Lung (tissue), 11 donors: ENCODE measurements at regions not wholly inside any gene's neighbourhood (a gene's known extent, or its start where the extent isn't known, plus 50 kb on each side); places are given as distances from the start of the nearest gene placed in this dataset.

Experiments used
- ATAC-seq: fragments of 200-7000 bp; cut with Tn5 transposase; one replicate; pipeline ENCODE4 v1.9.1; 2020; ENCODE audit warnings: moderate number of reproducible peaks; ENCODE audit not compliant: insufficient read depth, low FRiP score
- DNase-seq, 3 donors: peaks; one replicate each; pipeline ENCODE4 v3.0.0-alpha.2; 2013 to 2017
- H3K27ac ChIP-seq, 2 donors: one replicate each; pipeline ENCODE4 v1.5.1; 2013; ENCODE audit warnings: mild to moderate bottlenecking in 2 of 2, moderate library complexity in 2 of 2, control low read depth in 1 of 2, inconsistent platforms in 1 of 2, low read depth in 1 of 2, low read length in 1 of 2
- H3K27me3 ChIP-seq, 3 donors: one replicate each; pipeline ENCODE4 v1.5.1; 2013; ENCODE audit warnings: low read length in 2 of 3; ENCODE audit not compliant: control insufficient read depth in 3 of 3, insufficient read depth in 3 of 3
- H3K36me3 ChIP-seq, 4 donors: one replicate each; pipeline ENCODE4 v1.5.1; 2013; ENCODE audit warnings: low read length in 4 of 4, mild to moderate bottlenecking in 1 of 4, moderate library complexity in 1 of 4; ENCODE audit not compliant: control insufficient read depth in 4 of 4, insufficient read depth in 4 of 4
- H3K4me1 ChIP-seq, 5 donors: one replicate each; pipeline ENCODE4 v1.5.1; 2013; ENCODE audit warnings: low read length in 5 of 5, mild to moderate bottlenecking in 2 of 5, moderate library complexity in 1 of 5; ENCODE audit not compliant: control insufficient read depth in 5 of 5, insufficient read depth in 5 of 5
- H3K4me3 ChIP-seq: one replicate; pipeline ENCODE4 v1.5.1; 2013; ENCODE audit warnings: mild to moderate bottlenecking, control low read depth, moderate library complexity
- H3K9ac ChIP-seq, 2 donors: one replicate each; pipeline ENCODE4 v1.5.1; 2013; ENCODE audit warnings: low read length in 2 of 2, control low read depth in 1 of 2; ENCODE audit not compliant: insufficient read depth in 1 of 2
- H3K9me3 ChIP-seq, 4 donors: one replicate each; pipeline ENCODE4 v1.5.1; 2013; ENCODE audit warnings: low read length in 3 of 4, mild to moderate bottlenecking in 1 of 4, moderate library complexity in 1 of 4; ENCODE audit not compliant: control insufficient read depth in 4 of 4, insufficient read depth in 3 of 4
- CTCF ChIP-seq: IDR thresholded peaks from 2 replicates; pipeline ENCODE4 v1.5.1; 2012; ENCODE audit warnings: mild to moderate bottlenecking; ENCODE audit errors: control extremely low read depth, extremely low read depth
- WGBS, 2 donors: extraction: QIAGEN DNeasy Blood & Tissue Kit; methylation state at CpG; one replicate each; pipeline ENCODE4 v1.1.7; 2013; 5-methylcytosine and 5-hydroxymethylcytosine counted together
- donor health status: control.
- donor health status: control.
- donor health status: Bipolar disorder and iron deficiency.
- donor health status: healthy.
- donor health status: DM: yes; HTN: yes; CAD: no.

- Histone ChIP-seq H3K27ac (no peak overlapping the region), H3K36me3 (no peaks in the 10 kb centered on the region), H3K4me3 (no peak overlapping the region), H3K9me3 (no peaks in the 10 kb centered on the region), H3K4me1 (peaks cover 0 to 10% (median 4%) of the 10 kb centered on the region in 5 donors), H3K27me3 (no peaks in the 10 kb centered on the region), H3K9ac (no peak overlapping the region)
- WGBS, 2 donors, result 6 to 11% methylated on average over 2 of the region's 2 CpGs
- DNase-seq (peak in 2 of 3 donors; percentile 22 to 49), ATAC-seq (no peak)
- no peak for TF ChIP-seq CTCF
Observed at GRCh38 chr11:109971184-109971523, 122.0 kb upstream of the ZC3H12C start.

- ATAC-seq (peak; percentile 41), DNase-seq (peak in 1 of 3 donors; percentile 23)
- Histone ChIP-seq H3K27me3 (no peaks in the 10 kb centered on the region), H3K4me3 (no peak overlapping the region), H3K9me3 (no peaks in the 10 kb centered on the region), H3K27ac (no peak overlapping the region), H3K4me1 (peaks cover 0 to 10% (median 4%) of the 10 kb centered on the region in 5 donors), H3K9ac (no peak overlapping the region), H3K36me3 (no peaks in the 10 kb centered on the region)
- no peak for TF ChIP-seq CTCF
- 52 to 54% methylated on average over 7 of the region's 7 CpGs for WGBS, 2 donors
Observed at GRCh38 chr11:109972181-109972715, 120.9 kb upstream of the ZC3H12C start.

- H3K9me3 ChIP-seq, result peaks cover 0 to 3% (median 0%) of the 10 kb centered on the region in 4 donors
- no peaks in the 10 kb centered on the region for H3K27me3 ChIP-seq
- H3K9ac ChIP-seq, result no peak overlapping the region
- no peak for ATAC-seq
- TF ChIP-seq CTCF, result no peak
- no peak for DNase-seq
- H3K4me3 ChIP-seq, result no peak overlapping the region
- peaks cover 0 to 10% (median 4%) of the 10 kb centered on the region in 5 donors for H3K4me1 ChIP-seq
- H3K36me3 ChIP-seq, result no peaks in the 10 kb centered on the region
- no peak overlapping the region for H3K27ac ChIP-seq
Observed at GRCh38 chr11:109972939-109973338, 120.3 kb upstream of the ZC3H12C start.

- no peak for DNase-seq
- Histone ChIP-seq H3K9ac (no peak overlapping the region), H3K9me3 (peaks cover 0 to 3% (median 0%) of the 10 kb centered on the region in 4 donors), H3K27me3 (no peaks in the 10 kb centered on the region), H3K4me1 (peaks cover 0 to 10% (median 4%) of the 10 kb centered on the region in 5 donors), H3K4me3 (no peak overlapping the region), H3K36me3 (no peaks in the 10 kb centered on the region), H3K27ac (no peak overlapping the region)
- ATAC-seq, result no peak
- 91% methylated on average over 5 of the region's 5 CpGs for WGBS, 2 donors
- no peak for TF ChIP-seq CTCF
Observed at GRCh38 chr11:109973486-109973885, 119.7 kb upstream of the ZC3H12C start.
